ENCODE measurements at regions not wholly inside any gene's neighbourhood (a gene's known extent, or its start where the extent isn't known, plus 50 kb on each side); places are given as distances from the start of the nearest gene placed in this dataset.

DNA sequence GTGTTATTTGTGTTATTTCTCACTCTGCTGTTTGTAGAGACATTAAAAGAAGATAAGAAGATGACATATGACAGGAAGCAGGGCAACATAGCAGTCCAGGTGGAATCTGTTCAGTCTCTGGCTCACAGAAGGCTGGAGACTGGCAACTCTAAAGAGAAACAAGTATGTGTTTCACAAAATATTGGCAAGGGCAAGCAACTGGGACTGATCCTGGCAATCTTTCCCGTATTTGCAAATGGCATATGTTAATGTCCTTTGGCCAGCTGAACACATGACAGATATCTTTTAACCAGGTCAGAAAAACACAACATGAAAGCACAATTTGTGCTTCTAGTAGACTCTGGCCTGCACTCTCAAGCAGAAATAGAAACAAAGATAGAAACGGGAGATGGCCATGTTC lies 1354.1 kb upstream of the EPHA6 start:
- FAIRE-seq (no peak), DNase-seq (ENCODE audit: insufficient read length, low spot score) (no peak)
- TF ChIP-seq CTCF (IDR thresholded peaks at IDR 0.05; ENCODE audit: insufficient read depth, missing control alignments) = no peak

DNA sequence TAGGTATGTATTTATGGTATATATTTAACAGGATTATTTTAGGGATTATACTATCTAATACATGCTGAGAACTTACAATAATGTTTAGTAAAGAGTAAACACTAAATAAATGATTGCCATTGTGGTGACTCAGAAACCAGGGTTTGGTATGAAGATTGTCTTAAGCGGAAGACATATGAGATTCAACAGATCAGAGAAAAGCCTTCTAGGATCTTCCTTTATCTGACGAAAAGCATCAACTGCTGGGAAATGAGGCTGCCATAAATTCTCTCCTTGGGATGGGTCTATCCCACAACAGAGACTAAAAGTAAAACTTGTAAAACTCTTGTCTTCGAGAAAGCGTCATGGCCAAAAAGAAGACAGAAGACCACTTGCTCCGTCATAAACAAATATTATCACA lies 1352.2 kb upstream of the EPHA6 start:
- FAIRE-seq (no peak), DNase-seq (ENCODE audit: insufficient read length, low spot score) (no peak)
- no peak for TF ChIP-seq CTCF (IDR thresholded peaks at IDR 0.05; ENCODE audit: insufficient read depth, missing control alignments)

GRCh38 chr3:95464346-95464745 lies 1350.0 kb upstream of the EPHA6 start:
- FAIRE-seq (no peak), DNase-seq (ENCODE audit: insufficient read length, low spot score) (no peak)
- TF ChIP-seq CTCF (IDR thresholded peaks at IDR 0.05; ENCODE audit: insufficient read depth, missing control alignments) = no peak

- no peak for FAIRE-seq
- DNase-seq (ENCODE audit: insufficient read length, low spot score) = no peak
- no peak for TF ChIP-seq CTCF (IDR thresholded peaks at IDR 0.05; ENCODE audit: insufficient read depth, missing control alignments)
Measured at GRCh38 chr3:95468331-95468730, 1346.1 kb upstream of the EPHA6 start.

- FAIRE-seq = no peak
- no peak for DNase-seq (ENCODE audit: insufficient read length, low spot score)
- TF ChIP-seq CTCF (IDR thresholded peaks at IDR 0.05; ENCODE audit: insufficient read depth, missing control alignments) = no peak
Measured at GRCh38 chr3:95474338-95474737, 1340.1 kb upstream of the EPHA6 start.

DNA sequence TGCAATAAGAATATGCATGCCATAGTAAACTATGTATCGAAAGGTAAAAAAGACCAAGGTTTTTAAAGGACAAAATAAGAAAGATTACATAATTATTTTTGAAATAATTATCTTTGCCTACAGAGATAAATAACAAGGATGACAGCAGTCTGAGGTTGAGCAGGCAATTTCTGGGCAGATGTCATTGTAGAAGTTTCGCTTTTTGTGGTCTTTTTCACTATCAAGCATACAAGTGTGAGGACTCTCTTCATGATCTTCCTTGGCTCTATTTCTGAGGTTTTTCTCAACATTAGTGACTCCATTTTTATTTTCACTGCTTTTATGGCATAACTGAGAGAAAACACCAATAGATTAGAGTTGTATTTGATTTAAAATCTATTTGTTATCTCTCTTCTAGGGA lies 1337.9 kb upstream of the EPHA6 start:
- no peak for TF ChIP-seq CTCF (IDR thresholded peaks at IDR 0.05; ENCODE audit: insufficient read depth, missing control alignments)
- DNase-seq (ENCODE audit: insufficient read length, low spot score) (no peak), FAIRE-seq (no peak)

GRCh38 chr3:95506174-95506573 lies 1308.2 kb upstream of the EPHA6 start:
- DNase-seq (ENCODE audit: insufficient read length, low spot score) (no peak), FAIRE-seq (no peak)
- no peak for TF ChIP-seq CTCF (IDR thresholded peaks at IDR 0.05; ENCODE audit: insufficient read depth, missing control alignments)
